ENCODE measurements at regions not wholly inside any gene's neighbourhood (a gene's known extent, or its start where the extent isn't known, plus 50 kb on each side); places are given as distances from the start of the nearest gene placed in this dataset.
"Not testable (repeated sequence)": the region's sequence is repeated elsewhere in the genome, so short reads cannot be mapped to it uniquely, and the experiment has no call there.

- TF ChIP-seq POLR2AphosphoS5, CTCF, EP300 (IDR thresholded peaks at IDR 0.05): not testable (repeated sequence)
Observed at GRCh38 chr9:94390425-94391098, 62.1 kb upstream of the NUTM2F start.
